Mesodermal cell (in vitro differentiated cells): ENCODE measurements at regions not wholly inside any gene's neighbourhood (a gene's known extent, or its start where the extent isn't known, plus 50 kb on each side); places are given as distances from the start of the nearest gene placed in this dataset.

Experiments used
- H3K27ac ChIP-seq: 2 replicates; pipeline ENCODE4 v1.7.0; 2013; ENCODE audit warnings: mild to moderate bottlenecking, low read depth, low read length, moderate library complexity; ENCODE audit not compliant: severe bottlenecking
- H3K36me3 ChIP-seq: 2 replicates; pipeline ENCODE4 v1.7.1; 2013; ENCODE audit warnings: mild to moderate bottlenecking, low read length, moderate library complexity; ENCODE audit not compliant: control insufficient read depth, insufficient read depth
- H3K4me1 ChIP-seq: one replicate; pipeline ENCODE4 v1.7.1; 2013; ENCODE audit warnings: mild to moderate bottlenecking, low read length; ENCODE audit not compliant: insufficient read depth, control insufficient read depth, poor library complexity, severe bottlenecking
- H3K4me3 ChIP-seq: 2 replicates; pipeline ENCODE4 v1.7.0; 2013; ENCODE audit warnings: low read length, control low read depth, mild to moderate bottlenecking; ENCODE audit not compliant: insufficient read depth, poor library complexity, severe bottlenecking; ENCODE audit errors: extremely low read depth
- H3K9me3 ChIP-seq: 2 replicates; pipeline ENCODE4 v1.7.1; 2013; ENCODE audit warnings: mild to moderate bottlenecking, low read length, moderate library complexity; ENCODE audit not compliant: control insufficient read depth
- WGBS, 2 experiments: methylation state at CpG; one replicate each; pipeline ENCODE4 v1.1.5; 2013; ENCODE audit warnings: missing lambda C conversion rate in 2 of 2; ENCODE audit not compliant: insufficient coverage in 2 of 2; 5-methylcytosine and 5-hydroxymethylcytosine counted together

DNA sequence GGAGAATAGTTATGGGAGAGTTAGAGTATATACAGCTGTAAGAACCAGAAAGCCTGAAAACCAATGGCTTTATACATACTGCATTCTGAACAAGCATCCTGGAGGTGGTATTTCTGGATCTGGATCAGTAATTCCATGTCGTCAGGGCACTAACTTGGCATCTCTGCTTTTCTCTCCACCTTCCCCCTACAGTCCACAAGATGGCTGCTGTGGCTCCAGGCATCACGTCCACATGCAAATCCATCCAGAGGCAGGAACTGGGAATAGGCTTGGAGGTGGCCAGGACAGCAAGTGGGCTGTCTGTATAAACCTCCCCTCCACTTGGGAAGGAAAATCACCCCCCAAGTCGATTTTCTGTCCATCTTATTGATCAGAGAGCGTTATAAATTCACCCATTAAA, 86.2 kb upstream of the WDR26 start:
- Histone ChIP-seq H3K36me3 (no peaks in the 10 kb centered on the region), H3K27ac (no peak overlapping the region), H3K9me3 (no peaks in the 10 kb centered on the region), H3K4me3 (no peak overlapping the region), H3K4me1 (peaks cover 31% of the 10 kb centered on the region)
- WGBS, 2 experiments: no CpG with 5 or more reads among the region's 4 CpGs

DNA sequence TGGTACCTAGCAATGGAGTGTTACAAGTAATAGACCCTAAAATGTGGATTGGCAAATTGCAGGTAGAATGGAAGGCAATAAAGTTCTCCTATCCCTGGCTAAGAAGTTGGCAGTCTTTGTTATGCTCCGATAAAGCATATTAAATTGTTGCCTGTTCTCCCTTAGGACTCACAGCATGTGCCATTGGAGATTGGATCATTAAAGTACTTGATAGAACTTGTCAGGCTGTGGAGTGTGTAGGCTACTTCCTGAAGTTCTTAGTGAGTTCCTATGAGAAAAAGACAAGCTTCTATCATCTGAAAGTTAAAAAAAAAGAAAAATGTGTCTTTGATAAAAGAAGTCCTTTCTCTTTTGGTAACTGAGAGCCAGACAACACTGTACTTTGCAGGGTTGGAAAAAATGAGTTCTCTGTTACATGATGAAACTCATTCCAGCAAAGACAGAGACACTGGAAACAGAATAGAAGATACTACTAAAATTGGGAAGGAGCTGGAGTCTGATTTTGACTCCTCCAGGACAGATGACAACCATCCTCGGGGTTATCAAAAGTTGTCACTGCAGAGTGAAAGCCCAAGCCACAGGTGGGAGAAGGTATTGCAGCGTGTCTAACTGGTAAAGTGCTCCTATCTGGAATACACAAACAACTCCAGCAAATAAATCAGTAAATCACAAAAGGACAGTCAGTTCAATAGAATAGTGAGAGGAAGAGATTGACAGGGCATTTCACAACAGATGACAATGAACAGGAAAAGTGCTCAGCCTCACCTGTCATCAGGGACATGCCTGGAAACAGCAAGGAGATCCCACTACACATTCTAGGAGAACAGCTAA, 87.5 kb upstream of the WDR26 start:
- Histone ChIP-seq H3K4me3 (no peak overlapping the region), H3K4me1 (peaks cover 29% of the 10 kb centered on the region), H3K36me3 (no peaks in the 10 kb centered on the region), H3K9me3 (no peaks in the 10 kb centered on the region), H3K27ac (no peak overlapping the region)
- WGBS, 2 experiments: 90 to 92% methylated on average over 2 of the region's 3 CpGs

DNA sequence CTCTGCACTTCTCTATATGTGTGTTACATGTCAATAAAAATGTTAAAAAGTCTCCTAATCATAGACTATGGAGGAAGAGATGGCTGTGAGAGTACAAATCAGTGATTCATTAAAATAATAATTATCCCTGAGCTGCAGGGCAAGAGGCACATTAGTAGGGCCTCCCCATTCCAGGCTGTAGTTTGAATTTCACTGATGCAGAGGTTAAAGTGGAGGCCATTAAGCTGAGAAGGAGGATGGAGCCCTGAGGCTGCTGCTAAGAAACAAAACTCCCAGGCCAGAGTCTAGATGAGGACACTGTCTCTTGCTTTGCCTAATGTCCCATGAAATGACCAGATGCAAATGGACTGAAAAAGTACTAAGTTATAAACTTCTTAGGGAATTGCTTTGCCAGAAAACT, 89.1 kb upstream of the WDR26 start:
- H3K36me3 ChIP-seq: no peaks in the 10 kb centered on the region
- H3K27ac ChIP-seq: no peak overlapping the region
- peaks cover 27% of the 10 kb centered on the region for H3K4me1 ChIP-seq
- no peaks in the 10 kb centered on the region for H3K9me3 ChIP-seq
- H3K4me3 ChIP-seq: no peak overlapping the region

DNA sequence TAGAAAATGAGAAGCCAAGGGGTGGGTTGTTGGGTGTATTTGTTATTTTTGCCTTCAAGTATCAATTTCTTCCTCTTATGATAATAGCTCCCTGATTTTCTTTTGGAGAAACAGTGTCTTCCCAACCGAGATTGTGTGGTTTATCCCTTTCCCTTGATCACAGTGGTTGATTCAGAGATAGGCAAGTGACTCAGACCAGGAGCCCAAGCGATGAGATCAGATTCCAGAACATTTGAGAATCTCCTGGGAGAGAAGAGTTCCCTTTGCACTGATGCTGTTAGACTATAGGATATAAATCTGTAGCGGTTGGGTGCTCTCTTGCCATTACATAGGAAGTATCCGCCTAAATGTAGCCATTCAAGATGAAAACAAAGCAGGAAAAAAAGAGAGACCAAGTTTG, 90.1 kb upstream of the WDR26 start:
- Histone ChIP-seq H3K36me3 (no peaks in the 10 kb centered on the region), H3K27ac (no peak overlapping the region), H3K4me1 (peaks cover 37% of the 10 kb centered on the region), H3K9me3 (no peaks in the 10 kb centered on the region), H3K4me3 (no peak overlapping the region)
- 92 to 94% methylated on average over 3 to 4 of the region's 4 CpGs for WGBS, 2 experiments

DNA sequence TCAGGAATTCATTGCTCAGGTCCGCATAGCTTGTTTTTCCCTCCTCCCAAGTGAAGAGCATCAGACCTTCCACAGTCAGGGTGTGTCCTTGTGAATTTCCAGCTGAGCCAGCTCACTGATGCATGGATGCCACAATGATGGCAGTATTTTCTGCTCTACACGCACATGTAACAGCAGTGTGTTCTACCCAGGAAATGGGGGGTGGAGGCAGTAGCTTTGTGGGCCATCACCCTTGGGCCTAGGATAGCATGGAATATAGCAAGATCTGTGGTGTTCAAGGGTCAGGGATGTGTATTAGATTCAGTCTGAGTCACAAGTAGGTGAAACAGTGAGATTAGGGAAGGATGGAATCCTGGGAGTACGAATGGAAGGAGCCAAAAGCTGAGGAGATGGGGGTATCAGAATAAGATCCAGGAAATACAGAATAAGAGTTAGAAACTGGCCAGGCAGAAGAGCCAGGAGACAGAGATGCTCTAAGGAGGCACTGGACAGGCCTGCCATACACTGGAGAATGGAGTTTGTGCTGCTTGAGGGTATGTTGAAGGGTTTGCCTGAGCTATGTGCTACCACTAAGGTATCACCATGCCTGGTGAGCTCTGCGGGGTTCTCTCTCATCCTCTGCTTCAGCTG, 90.6 kb upstream of the CNIH3 start:
- no peak overlapping the region for H3K4me3 ChIP-seq
- H3K9me3 ChIP-seq: no peaks in the 10 kb centered on the region
- no peaks in the 10 kb centered on the region for H3K36me3 ChIP-seq
- 90 to 97% methylated on average over 3 to 4 of the region's 4 CpGs for WGBS, 2 experiments
- H3K4me1 ChIP-seq: peaks cover 40% of the 10 kb centered on the region
- H3K27ac ChIP-seq: no peak overlapping the region

DNA sequence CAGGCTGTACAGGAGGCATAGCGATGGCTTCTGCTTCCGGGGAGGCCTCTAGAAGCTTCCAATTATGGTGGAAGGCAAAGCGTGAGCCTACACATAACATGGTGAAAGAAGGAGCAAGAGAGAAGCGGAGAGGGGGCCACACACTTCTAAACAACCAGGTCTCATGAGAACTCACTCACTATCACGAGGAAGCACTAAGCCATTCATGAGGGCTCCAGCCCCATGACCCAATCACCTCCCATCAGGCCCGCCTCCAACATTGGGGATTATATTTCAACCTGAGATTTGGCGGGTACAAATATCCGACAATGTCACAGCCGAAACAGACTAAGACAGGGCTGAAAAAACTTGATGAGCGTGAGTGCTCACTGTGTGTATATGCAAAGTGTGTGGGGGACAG, 89.3 kb upstream of the CNIH3 start:
- H3K27ac ChIP-seq: no peak overlapping the region
- 87 to 94% methylated on average over 5 to 9 of the region's 10 CpGs for WGBS, 2 experiments

DNA sequence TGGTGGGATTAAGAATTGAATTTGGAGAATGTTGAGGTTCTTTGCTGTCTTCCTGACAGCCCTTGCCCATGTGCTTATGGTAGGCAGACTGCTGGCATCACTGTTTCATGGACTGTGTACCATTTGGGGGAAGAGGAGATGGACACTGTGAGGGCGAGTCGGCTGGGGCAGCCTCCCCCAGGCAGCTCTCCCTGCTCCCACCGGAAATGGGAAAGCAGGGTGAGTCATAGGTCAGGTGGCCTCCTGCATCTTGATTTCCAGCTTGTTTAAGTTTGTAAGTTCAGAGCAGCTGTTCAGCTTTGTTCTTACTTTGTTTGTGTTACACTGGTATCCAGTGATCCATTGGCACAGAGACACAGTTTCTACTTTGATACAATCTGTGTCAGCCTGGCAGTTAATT, 87.2 kb upstream of the CNIH3 start:
- Histone ChIP-seq H3K9me3 (no peaks in the 10 kb centered on the region), H3K36me3 (no peaks in the 10 kb centered on the region), H3K4me1 (peaks cover 42% of the 10 kb centered on the region), H3K4me3 (no peak overlapping the region), H3K27ac (peak overlapping the region; percentile 46)
- WGBS, 2 experiments: 48% methylated on average over 3 of the region's 3 CpGs; no CpG with 5 or more reads in 1 of the 2 experiments

More for the DNA sequence above, 89.3 kb upstream of the CNIH3 start:
- Histone ChIP-seq H3K9me3 (no peaks in the 10 kb centered on the region), H3K4me1 (peaks cover 47% of the 10 kb centered on the region), H3K4me3 (no peak overlapping the region), H3K36me3 (no peaks in the 10 kb centered on the region)

DNA sequence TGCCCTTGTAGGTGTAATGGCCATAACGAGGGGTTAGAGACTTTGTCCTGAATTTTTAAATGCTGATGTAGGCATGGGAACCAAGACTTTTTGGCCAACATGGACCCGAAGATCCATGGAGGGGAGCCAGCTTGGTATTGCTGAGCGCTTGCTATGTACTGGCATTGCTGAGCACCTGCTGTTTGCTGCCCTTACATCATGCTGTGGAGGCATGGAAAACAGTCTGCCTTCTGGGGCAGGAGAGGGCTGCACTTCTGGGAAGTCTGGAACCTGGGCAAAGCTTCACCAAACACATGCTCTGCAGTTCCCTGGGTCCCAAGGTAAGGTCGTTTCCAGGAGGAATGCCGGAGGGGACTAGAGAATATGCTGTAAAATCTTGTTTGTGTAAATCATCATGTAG, 86.3 kb upstream of the CNIH3 start:
- Histone ChIP-seq H3K4me1 (peaks cover 34% of the 10 kb centered on the region), H3K36me3 (no peaks in the 10 kb centered on the region), H3K9me3 (no peaks in the 10 kb centered on the region), H3K27ac (no peak overlapping the region), H3K4me3 (no peak overlapping the region)
- WGBS, 2 experiments: 81 to 88% methylated on average over 3 to 4 of the region's 5 CpGs

DNA sequence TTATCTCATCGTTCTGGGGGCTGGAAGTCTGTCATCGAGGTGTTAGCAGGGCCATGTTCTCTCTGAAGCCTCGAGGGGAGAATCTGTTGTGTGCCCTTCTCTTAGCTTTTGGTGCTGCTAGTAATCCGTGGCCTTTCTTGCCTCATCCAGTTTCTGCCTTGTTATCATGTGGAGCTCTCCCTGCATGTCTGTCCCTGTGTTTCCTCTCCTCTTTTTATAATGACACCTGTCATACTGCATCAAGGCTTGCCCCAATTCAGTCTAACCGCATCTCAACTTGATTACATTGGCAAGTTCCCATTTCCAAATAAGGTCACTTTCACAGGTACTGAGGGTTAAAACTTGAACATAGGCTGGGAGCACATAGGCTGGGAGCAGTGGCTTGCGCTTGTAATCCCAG, 82.6 kb upstream of the CNIH3 start:
- 88 to 95% methylated on average over 6 of the region's 6 CpGs for WGBS, 2 experiments
- H3K4me1 ChIP-seq: peaks cover 21% of the 10 kb centered on the region
- H3K36me3 ChIP-seq: no peaks in the 10 kb centered on the region
- H3K4me3 ChIP-seq: no peak overlapping the region
- H3K27ac ChIP-seq: no peak overlapping the region
- H3K9me3 ChIP-seq: no peaks in the 10 kb centered on the region

DNA sequence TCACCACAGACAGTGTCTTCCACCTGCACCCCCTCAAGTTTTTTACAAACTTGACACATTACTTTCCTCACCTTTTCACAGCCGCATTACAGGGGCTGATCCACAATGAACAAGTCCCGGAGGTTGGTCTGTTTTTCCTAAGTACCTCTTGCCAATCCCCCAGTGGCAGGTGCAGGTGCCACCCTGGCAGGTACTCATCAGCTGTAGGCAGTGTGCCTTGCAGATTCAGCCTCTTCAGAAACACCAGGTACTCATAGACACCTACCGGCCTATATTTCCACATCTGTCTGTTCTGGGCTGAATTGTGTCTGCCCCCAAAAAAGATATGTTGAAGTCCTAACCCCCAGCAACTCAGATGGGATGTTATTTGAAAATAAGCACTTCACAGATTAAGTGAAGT, 81.4 kb upstream of the CNIH3 start:
- no peak overlapping the region for H3K4me3 ChIP-seq
- H3K27ac ChIP-seq: no peak overlapping the region
- 85 to 92% methylated on average over 2 to 3 of the region's 3 CpGs for WGBS, 2 experiments
- H3K4me1 ChIP-seq: peaks cover 9% of the 10 kb centered on the region
- H3K9me3 ChIP-seq: peaks cover 5% of the 10 kb centered on the region
- no peaks in the 10 kb centered on the region for H3K36me3 ChIP-seq

DNA sequence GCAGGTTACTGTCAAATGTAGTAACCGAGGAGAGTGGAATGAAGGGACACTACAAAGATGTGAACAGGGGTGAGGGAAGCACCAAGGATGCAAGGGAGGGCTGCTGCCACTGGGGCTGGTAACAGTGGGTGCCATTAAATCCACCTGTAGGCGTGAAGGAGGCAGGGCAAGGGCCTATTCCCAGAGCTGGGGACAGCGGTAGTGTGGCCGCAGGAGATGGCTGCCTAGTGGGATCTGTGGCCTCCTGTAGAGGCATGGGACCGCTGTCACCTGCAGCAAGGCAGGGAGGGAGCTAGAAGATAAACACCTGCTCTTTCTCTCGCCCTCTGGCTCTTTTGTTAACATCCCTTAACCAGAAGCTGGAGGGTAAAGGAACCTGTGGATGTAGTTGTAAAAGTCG, 80.5 kb upstream of the CNIH3 start:
- Histone ChIP-seq H3K27ac (no peak overlapping the region), H3K9me3 (peaks cover 5% of the 10 kb centered on the region), H3K4me3 (no peak overlapping the region), H3K36me3 (no peaks in the 10 kb centered on the region), H3K4me1 (peaks cover 6% of the 10 kb centered on the region)
- 94 to 95% methylated on average over 5 to 6 of the region's 7 CpGs for WGBS, 2 experiments
